ENCODE measurements at regions not wholly inside any gene's neighbourhood (a gene's known extent, or its start where the extent isn't known, plus 50 kb on each side); places are given as distances from the start of the nearest gene placed in this dataset.
A peak's percentile ranks its signal among the peaks of the same experiment; 100 is the strongest.

DNA sequence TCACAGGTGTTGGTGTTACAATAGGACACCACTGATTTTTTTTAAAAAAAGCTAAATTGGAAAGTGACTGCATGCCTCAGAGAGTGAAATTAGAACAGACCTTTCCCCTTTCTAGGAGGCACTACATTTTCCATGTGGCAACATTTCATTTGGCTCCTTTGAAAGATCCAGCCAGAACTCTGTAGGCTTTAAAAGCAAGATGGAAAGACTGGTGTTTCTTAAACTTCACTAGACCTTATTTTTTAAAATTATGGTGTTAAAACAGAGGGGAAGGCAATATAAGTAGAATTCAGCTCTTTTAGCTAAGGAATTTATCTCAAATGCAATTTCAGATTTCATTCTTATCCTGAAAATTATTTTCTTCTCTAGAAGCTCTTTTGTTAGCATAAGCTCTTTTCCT is 317.6 kb upstream of the TGFBR2 start:
- H3K27ac ChIP-seq, result peak overlapping the region; percentile 88
- no peak for DNase-seq (ENCODE audit: low read depth, low spot score)

DNA sequence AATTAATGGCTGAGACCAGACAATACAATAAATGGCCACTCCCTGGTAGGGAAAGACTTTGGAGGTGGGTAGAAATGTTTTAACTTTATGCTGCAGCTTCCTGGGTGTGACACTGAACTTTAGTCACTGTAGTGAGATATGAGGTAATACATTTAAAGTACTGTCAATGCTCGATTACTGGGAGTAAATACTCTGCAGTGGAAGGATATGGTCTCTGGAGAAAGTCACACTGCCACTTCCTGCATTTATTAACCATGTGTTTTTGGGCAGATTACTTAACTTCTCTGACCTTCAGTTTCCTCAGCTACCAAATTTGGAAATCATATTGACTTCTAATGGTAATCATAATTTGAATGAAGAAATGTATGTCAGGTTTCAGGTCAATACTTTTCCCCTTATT is 317.1 kb upstream of the TGFBR2 start:
- DNase-seq (ENCODE audit: low read depth, low spot score), result no peak
- peak overlapping the region; percentile 88 for H3K27ac ChIP-seq

DNA sequence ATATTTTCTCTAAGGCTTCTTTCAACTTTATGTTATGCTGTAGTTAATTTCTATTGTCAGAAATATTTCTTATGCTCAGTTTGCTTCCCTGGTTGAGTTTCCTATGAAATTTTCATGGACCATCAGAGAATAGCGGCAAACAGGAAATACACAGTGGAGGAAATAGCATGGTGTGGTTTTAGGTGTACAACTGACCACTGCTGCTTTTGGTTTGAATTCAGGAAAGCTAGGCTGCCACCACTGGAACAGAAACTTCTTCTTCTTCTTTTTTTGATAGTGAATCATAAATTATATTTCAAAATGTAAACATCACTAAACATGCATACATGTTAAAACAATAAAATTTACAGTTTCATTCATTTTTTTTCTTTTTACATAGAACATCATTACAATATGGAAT is 316.6 kb upstream of the TGFBR2 start:
- DNase-seq (ENCODE audit: low read depth, low spot score), result no peak
- peak overlapping the region; percentile 88 for H3K27ac ChIP-seq

DNA sequence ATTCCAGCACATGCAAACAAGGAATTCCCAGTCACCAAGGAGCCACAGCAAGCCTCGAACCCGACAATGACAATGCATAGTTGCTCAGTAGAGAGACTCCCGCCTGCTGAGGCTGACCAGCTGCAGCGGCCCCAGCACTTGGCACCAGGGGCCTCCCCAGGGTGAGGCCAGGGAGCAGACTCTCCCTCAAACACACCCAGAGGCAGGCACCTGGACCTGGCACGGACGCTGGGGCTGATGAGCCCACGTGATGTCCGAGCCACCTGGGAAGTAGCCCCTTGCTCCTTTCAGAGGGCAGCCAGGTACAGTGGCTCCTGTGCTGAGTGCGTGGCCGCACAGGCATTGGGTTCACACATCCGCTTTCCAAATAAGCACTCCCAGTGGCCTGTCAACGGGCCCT is 315.9 kb upstream of the TGFBR2 start:
- DNase-seq (ENCODE audit: low read depth, low spot score), result no peak
- H3K27ac ChIP-seq, result no peak overlapping the region

DNA sequence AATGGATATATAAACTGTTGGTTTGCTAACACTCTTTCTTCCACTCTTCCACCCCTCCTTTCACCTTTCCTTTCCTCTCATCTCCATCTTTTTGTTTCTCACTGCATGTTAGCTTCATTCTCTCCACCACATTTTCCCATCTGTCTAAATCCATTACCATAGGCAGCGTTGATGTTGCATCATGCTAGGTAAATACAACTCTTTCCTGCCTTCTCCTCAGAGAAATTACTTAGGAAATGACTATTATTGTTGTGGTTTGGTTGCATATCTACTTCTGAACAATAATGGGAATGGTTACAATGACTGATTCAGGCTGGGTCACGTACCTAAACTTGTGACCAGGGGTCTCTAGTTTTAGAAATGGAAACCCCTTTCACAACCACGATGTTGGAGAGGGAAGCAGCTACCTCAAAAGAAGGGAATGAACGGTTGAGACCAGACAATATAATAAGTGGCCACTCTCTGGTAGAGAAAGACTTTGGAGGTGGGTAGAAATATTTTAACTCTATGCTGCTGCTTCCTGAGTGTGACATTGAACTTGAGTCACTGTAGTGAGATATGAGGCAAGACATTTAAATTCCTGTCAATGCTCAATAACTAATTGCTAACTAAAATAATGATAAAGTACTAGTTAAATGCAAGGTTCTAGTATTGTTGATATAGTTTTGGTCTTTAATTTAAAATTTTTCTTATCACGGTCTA is 314.1 kb upstream of the TGFBR2 start:
- no peak for DNase-seq (ENCODE audit: low read depth, low spot score)
- peak overlapping the region; percentile 89 for H3K27ac ChIP-seq

DNA sequence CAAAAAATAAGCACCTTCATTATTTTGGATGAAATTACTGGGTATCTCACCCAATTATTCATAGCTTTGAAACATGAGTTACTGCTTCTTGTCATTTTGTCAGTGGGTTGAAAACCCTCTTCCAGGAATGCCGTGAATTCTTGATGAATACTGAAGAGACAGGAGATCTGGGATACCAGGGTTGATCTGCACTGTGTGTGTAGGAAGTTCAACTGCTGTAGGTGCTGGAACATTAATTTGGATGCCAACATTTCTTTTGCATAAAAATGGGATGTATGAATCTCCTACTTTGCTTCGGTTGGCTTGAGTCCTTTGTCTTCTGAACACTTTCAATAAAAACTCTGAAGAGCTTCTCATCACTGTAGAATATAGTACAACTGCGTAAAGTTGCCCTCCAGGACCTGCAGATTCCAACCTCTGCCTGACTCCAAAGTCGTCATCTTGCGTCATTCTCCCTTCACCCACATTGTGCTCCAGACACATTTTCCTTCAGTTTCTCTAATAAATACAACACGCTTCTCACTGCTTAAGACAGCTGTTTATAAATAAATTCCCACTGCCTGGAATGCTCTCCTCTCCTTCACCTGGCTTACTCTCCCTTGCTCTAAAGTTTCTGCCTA is 312.7 kb upstream of the TGFBR2 start:
- DNase-seq (ENCODE audit: low read depth, low spot score), result no peak

DNA sequence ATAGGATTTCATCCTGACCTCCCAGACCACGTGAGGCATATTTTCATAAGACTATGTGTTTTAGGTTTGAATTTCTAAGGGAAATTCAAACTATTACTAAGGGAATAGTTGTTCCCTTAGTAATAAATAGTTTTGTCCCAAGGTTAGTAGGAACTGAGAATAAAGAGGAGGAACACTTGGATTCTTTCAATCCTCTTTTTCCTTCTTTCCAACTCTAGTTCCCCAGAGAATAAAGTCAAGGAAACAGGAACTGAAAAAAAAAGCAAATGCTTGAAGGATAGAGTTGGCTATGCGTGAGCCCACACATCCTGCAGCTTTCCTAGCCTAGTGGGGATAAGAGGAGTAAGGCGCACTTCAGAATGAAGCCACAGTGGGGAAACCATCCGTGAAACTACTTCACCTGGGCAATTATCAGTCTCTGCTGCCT is 312.1 kb upstream of the TGFBR2 start:
- no peak for DNase-seq (ENCODE audit: low read depth, low spot score)
- H3K27ac ChIP-seq, result no peak overlapping the region

More for the DNA sequence above, 312.7 kb upstream of the TGFBR2 start:
- no peak overlapping the region for H3K27ac ChIP-seq

DNA sequence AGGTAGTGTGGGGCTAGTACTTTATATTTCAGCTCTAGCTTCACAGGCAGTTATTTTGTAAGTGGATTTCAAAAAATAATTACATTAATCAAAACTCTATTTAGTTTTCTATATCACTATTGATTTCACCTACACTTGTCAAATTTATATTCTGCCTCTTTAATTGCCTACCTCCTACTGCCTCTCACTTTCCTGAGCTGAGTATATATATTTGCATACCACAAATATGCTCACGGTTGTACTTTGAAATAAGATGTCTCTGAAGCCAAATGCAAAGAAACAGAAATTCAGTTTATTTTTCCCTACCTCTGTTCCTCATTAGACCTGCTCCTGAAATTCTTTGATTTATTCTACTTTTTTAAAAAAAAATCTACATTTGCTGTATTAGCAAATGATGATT is 309.3 kb upstream of the TGFBR2 start:
- no peak for DNase-seq (ENCODE audit: low read depth, low spot score)
- H3K27ac ChIP-seq, result no peak overlapping the region

DNA sequence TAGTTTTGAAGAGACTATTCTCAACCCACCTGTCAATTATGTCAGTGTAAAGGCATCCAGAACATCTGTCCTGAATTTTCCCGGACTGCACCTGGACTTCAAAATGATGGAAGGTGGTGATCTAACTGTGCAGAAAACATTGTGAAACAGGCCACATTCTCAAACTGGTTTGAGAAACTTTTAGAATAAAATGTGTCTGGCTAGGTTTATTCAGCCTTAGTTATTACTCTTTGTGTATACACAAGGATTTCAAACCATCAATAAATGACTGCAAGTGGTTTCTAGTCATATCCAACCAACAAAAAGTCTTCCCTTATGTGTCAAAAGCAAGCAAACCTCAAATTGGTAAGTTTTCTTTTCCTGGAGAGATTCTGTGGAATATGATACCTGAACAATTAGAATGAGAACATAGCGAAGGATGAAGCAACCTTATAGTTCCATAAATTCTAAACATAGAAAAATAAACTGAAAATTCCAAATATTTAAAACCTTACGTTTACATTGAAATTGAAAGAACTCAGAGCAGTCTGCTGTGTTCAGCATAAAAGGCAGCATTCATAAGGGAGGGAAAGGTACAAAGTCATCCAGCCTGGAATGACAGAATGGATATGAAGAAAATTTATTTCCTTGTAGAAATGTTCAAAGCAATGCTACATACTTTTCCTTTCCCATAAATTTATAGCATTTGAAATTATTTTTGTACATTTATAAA is 306.6 kb upstream of the TGFBR2 start:
- H3K27ac ChIP-seq, result peak overlapping the region; percentile 10
- DNase-seq (ENCODE audit: low read depth, low spot score), result no peak

DNA sequence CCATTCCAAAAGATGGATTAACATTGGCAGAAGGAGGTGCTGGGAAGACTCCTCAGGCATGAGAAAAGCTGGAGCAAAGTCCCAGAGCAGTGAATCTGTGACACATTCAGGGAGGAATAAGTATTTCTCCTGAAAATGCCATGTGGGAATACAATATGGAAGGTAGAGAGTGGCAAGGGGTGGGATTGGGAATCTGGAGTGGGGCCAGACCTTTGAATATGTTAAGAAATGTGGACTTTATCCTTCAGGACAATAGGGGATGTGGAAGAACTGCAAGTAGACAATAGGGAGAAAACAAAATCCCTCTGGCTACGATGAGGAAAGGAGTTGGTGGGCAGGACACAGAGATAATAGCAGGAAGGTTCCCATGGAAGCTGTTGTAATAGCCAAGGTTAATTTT is 305.6 kb upstream of the TGFBR2 start:
- no peak for DNase-seq (ENCODE audit: low read depth, low spot score)
- H3K27ac ChIP-seq, result no peak overlapping the region

DNA sequence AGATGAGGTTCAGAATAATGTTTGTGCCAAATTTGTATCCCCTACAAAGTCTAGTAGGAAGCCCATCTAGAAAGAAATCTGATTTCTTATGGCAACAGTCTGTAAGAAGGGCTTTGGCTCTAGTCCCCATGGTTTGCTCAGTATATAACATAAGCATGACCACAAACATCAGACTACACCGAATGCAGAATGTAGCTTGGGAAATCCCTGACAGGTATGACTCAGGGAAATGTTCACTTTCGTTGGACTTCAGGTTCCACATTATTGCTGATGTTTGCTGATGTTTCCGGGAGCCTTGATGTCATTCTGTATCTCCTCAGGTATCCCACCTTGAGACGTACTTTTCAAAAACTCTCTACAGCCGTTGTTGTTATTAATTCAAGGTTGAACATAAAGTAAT is 304.4 kb upstream of the TGFBR2 start:
- no peak overlapping the region for H3K27ac ChIP-seq
- no peak for DNase-seq (ENCODE audit: low read depth, low spot score)

DNA sequence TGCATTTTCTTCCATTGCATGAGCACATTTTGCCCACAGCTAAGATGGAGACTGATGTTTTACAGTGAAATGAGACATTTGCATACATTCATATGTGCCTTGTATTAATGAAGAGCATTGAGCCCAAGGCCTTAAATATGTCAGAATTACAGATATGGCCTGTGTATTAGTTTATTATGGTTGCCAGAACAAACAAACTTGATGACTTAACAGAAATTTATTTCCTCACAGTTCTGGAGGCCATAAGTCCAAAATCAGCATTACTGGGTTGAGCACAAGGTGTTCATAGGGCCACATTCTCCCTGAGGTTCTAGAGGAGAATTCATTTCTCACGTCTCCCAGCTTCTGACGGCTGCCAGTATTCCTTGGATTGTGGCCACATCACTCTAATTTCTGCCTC is 302.6 kb upstream of the TGFBR2 start:
- no peak for DNase-seq (ENCODE audit: low read depth, low spot score)

DNA sequence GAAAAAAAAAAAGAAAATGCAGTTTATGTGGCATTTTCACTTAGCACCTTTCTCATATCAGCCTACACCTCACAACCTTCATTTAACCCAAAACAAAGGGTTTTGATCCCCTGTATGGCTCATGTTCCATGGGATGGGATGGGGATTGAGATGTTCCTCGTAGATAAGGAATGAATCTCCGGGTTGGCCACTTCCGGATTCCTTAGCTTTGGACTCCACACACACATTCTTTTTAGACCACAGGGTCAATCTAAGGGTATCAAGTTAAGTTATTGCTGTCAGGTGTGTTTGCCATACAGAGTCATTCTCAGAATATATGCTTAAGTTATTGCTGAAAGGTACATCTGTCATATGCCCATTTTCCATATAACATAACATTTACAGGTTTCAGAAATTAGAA is 301.4 kb upstream of the TGFBR2 start:
- no peak for DNase-seq (ENCODE audit: low read depth, low spot score)

More for the DNA sequence above, 302.6 kb upstream of the TGFBR2 start:
- no peak overlapping the region for H3K27ac ChIP-seq

DNA sequence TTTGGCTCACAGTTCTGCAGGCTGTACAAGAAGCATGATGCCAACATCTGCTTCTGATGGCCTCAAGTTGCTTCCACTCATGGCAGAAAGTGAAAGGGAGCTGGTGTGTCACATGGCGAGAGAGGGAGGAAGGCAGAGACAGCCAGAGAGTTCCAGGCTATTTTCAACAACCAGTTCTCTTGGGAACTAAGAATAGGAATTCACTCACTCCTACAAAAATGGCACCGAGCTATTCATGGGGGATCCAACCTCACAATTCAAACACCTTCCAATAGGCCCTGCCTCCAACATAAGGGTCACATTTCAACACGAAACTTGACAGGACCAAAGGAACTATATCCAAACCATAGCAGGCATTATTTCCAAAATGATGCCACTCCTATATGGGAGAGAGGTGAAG is 299.5 kb upstream of the TGFBR2 start:
- DNase-seq (ENCODE audit: low read depth, low spot score), result no peak
- no peak overlapping the region for H3K27ac ChIP-seq

More for the DNA sequence above, 301.4 kb upstream of the TGFBR2 start:
- no peak overlapping the region for H3K27ac ChIP-seq

DNA sequence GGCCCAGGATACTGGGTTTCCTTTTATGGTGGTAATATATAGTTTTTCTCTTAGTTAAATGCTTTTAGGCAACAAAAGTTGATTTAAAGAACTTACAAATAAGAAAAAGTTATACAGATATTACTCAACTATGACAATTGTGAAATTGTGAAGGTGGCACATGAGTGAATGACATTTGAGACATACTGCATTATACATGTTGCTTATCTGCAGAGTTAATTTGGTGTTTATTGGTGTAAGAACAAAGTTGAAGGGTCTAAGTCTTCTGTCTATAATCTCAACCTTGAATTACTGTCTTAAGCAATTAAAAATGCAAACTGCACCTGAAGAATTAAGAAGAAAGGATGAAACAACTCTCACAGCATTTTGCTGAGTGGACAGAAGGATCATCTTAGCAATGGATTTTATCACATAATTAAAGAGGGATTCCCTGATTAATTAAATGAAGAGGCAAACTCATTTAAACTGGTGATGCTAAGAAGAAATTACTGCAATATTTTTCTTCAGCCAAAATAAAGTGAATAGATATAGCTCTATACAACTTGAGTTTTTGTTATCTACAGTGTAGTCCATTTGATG is 298.9 kb upstream of the TGFBR2 start:
- no peak for DNase-seq (ENCODE audit: low read depth, low spot score)
- peak overlapping the region; percentile 40 for H3K27ac ChIP-seq

DNA sequence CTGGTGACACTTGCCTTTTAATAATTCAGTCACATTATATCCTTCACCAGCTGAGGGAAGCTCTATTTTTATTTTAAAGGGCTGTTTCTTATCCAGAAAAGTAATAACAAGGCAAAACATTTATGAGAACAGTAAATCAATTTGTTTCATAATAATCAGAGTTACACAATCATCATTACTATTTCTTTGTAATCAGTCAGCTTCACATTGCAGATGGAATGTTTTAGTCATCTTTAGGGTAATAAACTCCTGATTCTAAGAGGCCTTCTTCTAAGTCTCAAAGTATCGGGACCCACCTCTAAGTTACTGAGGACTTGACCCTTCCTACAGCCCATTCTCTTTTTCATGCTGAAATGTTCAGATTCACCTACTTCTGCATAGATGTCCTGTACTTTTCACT is 298.3 kb upstream of the TGFBR2 start:
- H3K27ac ChIP-seq, result peak overlapping the region; percentile 40
- no peak for DNase-seq (ENCODE audit: low read depth, low spot score)

DNA sequence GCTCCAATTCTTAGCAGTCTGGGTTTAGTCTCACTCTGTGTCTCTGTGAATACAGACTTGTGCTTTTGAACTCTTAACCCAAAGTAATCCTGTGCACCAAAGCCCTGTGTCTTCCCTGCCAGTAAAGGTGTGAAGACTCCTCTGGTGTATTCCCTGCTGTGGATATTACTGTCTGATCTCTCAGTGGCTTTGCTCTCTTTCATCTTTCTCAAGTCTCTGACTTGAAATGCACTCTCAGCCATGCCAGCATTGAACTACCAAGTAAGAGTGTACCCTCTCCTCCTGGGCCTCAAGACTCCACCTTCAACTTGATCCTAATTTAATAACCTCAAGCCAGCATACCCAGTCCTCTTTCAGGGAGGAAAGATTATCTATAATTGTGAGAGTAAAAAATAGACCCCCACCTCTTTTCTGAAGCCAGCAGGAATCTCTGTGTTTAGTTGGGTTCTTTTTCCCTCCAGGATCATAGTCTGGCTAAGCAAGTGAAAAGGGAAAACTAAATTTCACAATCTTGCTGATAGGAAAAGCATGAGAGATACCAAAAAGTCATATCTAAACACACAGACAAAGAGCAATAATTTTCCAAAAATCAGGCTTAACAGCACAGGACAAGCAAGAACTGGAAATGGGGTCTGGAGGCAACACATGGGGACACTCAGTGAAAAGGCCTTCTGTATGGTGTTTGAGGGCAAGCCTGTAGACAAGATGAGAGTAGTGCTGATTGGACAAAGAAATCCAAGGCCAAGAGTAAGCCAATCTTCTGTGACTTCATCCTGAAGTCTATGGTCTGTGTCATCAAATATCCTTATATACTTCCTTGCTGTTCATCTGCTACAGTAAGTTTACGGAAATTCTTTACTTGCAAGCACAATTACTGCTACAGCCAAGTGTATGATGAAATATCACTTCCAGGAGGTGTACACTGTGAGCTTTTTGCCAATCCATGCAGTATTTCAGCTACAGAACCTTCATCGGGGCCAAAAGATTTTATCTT is 296.1 kb upstream of the TGFBR2 start:
- H3K27ac ChIP-seq, result peak overlapping the region; percentile 57
- no peak for DNase-seq (ENCODE audit: low read depth, low spot score)

DNA sequence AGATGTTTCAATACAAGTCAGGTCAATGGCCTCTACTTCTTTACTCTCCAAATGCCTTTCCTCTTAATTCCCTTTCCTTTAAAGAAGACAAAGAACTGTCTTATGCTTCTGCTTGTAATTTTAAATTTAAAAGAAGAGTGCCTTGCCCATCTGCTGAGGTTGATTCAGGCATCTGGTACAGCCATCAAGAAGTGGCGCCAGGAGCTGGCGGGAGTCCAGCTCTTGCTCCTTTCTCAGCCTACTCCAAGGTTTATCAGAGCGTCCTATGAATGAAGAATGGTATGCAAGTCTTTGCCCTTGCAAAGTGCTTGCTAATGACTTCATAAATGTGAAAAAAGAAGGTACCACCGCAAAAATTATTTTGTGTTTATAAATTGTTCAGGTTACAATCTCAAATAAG is 294.6 kb upstream of the TGFBR2 start:
- no peak overlapping the region for H3K27ac ChIP-seq
- DNase-seq (ENCODE audit: low read depth, low spot score), result no peak

DNA sequence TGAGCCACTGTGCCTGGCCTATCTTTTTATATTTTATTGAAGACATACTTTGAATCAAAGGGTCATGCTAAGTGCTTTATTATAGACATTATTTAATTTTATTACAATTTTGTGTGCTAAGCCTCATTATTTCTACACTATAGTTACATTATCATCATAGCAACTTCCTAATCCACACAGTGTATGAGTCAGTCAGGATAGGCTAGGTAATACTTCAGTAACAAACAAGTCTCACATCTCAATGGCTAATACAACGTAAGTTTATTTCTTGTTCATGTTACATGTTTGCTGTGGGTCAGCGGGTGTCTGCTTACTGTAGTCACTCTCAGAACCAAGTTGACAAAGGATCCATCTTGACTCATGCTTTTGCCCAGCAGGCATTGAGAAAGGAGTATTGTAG is 292.6 kb upstream of the TGFBR2 start:
- DNase-seq (ENCODE audit: low read depth, low spot score), result no peak
- H3K27ac ChIP-seq, result no peak overlapping the region

DNA sequence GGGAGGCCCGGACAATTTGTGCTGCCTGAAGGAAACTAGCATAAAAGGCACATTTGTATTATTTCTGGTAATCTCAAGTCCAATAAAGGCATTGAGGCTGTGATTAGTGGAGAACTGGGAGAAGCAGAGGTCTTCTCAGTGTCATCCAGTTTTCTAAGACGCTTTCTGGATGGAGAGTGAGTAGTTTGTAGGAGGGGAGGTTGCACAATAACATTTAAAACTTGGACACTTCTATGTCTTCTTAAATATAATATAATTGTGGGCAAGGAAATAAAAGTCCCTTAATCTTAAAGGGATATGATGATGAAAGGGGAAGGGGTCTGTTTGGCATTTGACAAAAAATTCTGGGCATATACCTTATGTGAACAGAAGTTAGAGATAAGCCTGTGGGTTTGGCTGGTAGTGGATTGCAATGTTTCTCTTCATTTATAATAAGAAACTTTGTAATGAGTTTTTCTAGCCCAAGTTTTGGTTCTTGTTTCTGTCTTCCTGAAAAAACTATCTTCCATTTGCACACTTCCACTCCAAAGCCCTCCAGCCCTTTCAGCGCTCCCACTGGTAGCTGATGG is 291.6 kb upstream of the TGFBR2 start:
- no peak overlapping the region for H3K27ac ChIP-seq
- DNase-seq (ENCODE audit: low read depth, low spot score), result no peak
